ENCODE measurements at regions not wholly inside any gene's neighbourhood (a gene's known extent, or its start where the extent isn't known, plus 50 kb on each side); places are given as distances from the start of the nearest gene placed in this dataset.
A peak's percentile ranks its signal among the peaks of the same experiment; 100 is the strongest.

- no peaks in the 10 kb centered on the region for H3K4me1 ChIP-seq (ENCODE audit: control insufficient read depth, insufficient read depth, low read length)
- H3K4me2 ChIP-seq (ENCODE audit: control insufficient read depth, insufficient read depth): no peak overlapping the region
- SMC1A ChIA-PET (ENCODE audit: uncharacterized antibody, unreplicated experiment): interaction anchor here (0.8 to 1.3 kb wide), 4 partner anchors 17 to 838 kb away, joined by 3 to 9 read pairs (median 4); no protein-coding TSS in a partner anchor
- no peak overlapping the region for H3K27ac ChIP-seq (ENCODE audit: control insufficient read depth, insufficient read depth)
- H4K20me1 ChIP-seq (ENCODE audit: control insufficient read depth, insufficient read depth): no peaks in the 10 kb centered on the region
- FAIRE-seq (peak; percentile 79), ATAC-seq (peak; percentile 96), DNase-seq (ENCODE audit: low read depth, low spot score) (no peak)
- H3K4me3 ChIP-seq: no peak overlapping the region
- no peaks in the 10 kb centered on the region for H3K27me3 ChIP-seq (replicated peaks in 1 of 2; ENCODE audit: control insufficient read depth in 2 of 2, insufficient read depth in 2 of 2, low read length in 1 of 2)
- no TSS peak for BruUV-seq (replicated peaks)
- no peaks in the 10 kb centered on the region for H3K9me3 ChIP-seq (replicated peaks; ENCODE audit: control insufficient read depth, insufficient read depth, low read length)
- TF ChIP-seq YY1 (IDR thresholded peaks at IDR 0.05; ENCODE audit: low read depth, low read length) (0 out of 2 replicates have a peak, but pooled peaks have one; percentile 23), CTCF (IDR thresholded peaks at IDR 0.05 in 2 of 3, conservative IDR thresholded peaks at IDR 0.05 in 1 of 3; ENCODE audit: control insufficient read depth in 2 of 3, extremely low read depth in 1 of 3, insufficient read depth in 1 of 3, low read depth in 3 of 3, low read length in 3 of 3) (peak; percentile 57 to 72 (median 61)), SMC3 (IDR thresholded peaks at IDR 0.05; ENCODE audit: borderline replicate concordance, low read length) (peak; percentile 59), RAD21 (IDR thresholded peaks at IDR 0.05; ENCODE audit: insufficient read depth, low read depth, low read length) (peak; percentile 53), JUNB (IDR thresholded peaks at IDR 0.05) (no peak)
- intact Hi-C loops (cut with micrococcal nuclease; ENCODE audit: unreplicated experiment): loop anchor here (5.0 kb wide), 1 partner anchor 171 kb away; no protein-coding TSS in a partner anchor
- no peaks in the 10 kb centered on the region for H3K36me3 ChIP-seq (ENCODE audit: control insufficient read depth in 2 of 2, insufficient read depth in 2 of 2, low read length in 1 of 2)
- H3K79me2 ChIP-seq (ENCODE audit: control insufficient read depth, insufficient read depth, low read length): no peaks in the 10 kb centered on the region
- H3K9ac ChIP-seq (ENCODE audit: control insufficient read depth, insufficient read depth, low read length): no peak overlapping the region
- 44% methylated on average over 4 of the region's 4 CpGs for WGBS (ENCODE audit: insufficient coverage, insufficient replicate concordance, low lambda C conversion rate, missing lambda C conversion rate)
- RAD21 ChIA-PET (ENCODE audit: unreplicated experiment): interaction anchor here (0.8 to 1.8 kb wide), 3 partner anchors 12 to 182 kb away, joined by 3 to 10 read pairs (median 4); no protein-coding TSS in a partner anchor
- H2AFZ ChIP-seq (ENCODE audit: control insufficient read depth, low read depth, low read length): no peak overlapping the region
- POLR2A ChIA-PET: no interaction called here
- in situ Hi-C loops (cut with MboI): no loop called here
- CTCF ChIA-PET: interaction anchor here (0.7 to 1.9 kb wide), 15 partner anchors 8 to 182 kb away, joined by 3 to 15 read pairs (median 4); no protein-coding TSS in a partner anchor
Observed at GRCh38 chr14:86038387-86039042, 508.6 kb downstream of the FLRT2 start.
